IPS DF 4.7 (cell line): ENCODE measurements at regions not wholly inside any gene's neighbourhood (a gene's known extent, or its start where the extent isn't known, plus 50 kb on each side); places are given as distances from the start of the nearest gene placed in this dataset.
"Not testable (repeated sequence)": the region's sequence is repeated elsewhere in the genome, so short reads cannot be mapped to it uniquely, and the experiment has no call there.

Source experiments
- DNase-seq: peaks from one replicate; pipeline ENCODE4 v3.0.0-alpha.2; 2013; ENCODE audit warnings: low spot score; ENCODE audit errors: extremely low read depth

DNA sequence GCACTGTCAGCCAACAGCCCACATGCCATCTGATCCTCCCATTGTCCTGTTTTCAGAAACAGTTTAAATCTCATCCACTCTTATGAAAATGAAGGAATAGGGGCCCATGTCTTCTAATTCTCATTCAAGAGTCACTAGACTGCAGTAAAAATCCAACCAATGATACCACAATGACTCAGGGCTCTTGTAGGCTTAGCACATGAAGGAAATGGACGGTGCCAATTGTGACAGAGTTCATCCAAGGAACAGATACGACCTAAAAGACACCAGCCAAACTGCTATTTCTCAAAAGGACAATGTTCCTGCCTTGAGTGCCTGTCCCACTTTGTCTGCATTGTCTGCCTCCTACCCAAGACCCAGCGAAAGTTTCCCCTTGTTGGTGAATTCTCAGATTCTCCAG lies 204.8 kb upstream of the COX10 start:
- no peak for DNase-seq

DNA sequence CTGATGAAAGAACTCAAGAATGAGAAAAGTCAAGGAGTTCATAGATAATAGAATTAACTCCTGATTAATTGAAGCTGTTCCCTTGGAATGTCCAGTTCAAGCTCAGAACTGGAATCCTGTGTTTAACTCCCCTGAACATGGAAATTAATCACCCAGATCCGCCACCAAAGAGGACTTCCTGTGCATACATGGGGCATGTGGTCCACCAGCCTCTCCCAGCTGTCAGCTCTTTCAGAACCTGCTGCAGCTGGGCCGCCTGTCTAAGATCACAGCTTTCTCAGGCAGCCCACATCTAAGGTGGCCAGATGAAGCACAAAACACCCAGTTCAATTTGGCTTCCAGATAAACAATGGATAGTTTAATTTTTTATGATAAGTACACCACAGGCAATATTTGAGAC lies 203.7 kb upstream of the COX10 start:
- DNase-seq, result no peak

DNA sequence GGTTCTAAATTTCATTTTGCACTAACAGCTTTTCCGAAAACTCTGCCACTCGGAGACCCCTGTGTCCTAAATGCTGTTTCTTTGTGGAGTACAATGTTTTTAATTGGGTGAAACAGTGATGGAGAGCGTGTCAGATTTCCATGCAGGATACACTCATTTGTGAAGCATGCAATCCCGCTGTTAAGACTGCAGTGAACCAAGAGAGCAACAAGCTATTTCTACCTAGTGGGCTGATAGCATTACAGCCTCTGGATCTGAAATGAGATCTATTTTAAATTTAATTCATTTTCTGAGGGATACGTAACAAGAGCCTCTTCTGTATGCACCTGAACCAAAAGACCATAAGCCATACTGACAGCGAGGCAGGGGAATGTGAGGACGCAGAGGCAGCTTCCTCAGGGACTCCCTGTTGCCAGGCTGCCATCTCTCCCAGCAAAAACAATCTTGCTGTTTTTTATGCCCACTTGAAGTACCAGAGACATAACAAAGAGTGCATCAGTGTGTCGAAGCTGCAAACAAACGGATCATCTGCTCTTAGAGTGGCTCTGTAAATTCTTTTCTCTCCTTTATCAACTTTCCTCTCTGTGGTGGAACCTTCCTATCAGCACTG lies 199.9 kb upstream of the COX10 start:
- no peak for DNase-seq

DNA sequence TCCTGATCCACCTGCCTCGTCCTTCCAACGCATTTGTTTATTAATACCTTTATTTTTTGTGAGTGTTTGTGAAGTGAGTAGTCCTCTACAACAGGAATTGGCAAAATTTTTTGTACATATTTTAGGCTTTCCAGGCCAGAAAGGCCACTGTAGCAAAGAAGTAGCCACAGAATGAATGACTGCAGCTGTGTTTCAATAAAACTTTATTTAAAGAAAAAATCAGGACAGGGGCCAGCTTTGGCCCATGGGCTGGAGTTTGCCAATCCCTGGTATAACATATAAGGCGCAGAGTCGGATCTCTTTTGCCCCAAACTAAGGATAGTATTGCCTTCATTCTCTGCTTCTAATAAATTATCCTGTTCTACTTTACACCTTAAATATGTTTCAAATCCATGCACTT lies 198.0 kb upstream of the COX10 start:
- DNase-seq, result no peak

DNA sequence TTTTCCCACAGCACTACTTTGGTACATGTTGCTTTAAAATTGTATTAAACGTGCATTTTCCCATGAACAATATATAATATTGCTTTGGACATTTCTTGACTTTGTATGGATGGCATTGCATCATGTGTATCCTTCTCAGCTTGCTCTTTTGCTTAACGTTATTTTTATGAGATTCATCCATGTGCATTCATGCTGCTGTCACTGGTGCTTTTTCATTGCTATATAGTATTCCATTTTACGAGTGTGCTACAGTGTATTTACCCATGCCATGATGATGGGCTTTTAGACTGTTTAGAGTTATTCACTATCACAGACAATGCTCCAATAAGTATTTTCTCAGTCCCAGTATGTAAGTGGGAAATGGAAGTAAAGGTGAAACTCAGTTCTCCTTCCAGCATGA lies 195.2 kb upstream of the COX10 start:
- DNase-seq, result no peak

DNA sequence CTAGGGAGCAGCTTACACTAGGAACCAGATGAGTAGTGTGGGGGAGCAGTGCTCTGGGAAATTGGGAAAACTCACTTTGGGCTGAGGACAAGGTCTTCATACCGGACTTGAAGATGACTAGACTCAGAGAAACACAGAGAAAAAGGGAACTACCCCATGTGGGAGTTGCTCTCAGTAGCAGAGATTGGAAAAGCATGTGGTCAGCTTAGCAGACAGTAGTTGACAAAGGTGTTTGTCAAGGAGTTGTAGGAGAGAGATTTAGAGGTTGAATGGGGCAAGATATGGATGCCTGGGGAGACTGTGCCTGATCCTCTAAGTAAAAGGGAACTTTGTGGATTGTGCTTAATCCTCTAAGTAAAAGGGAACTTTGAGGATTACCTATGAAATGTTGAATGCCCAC lies 194.5 kb upstream of the COX10 start:
- no peak for DNase-seq

DNA sequence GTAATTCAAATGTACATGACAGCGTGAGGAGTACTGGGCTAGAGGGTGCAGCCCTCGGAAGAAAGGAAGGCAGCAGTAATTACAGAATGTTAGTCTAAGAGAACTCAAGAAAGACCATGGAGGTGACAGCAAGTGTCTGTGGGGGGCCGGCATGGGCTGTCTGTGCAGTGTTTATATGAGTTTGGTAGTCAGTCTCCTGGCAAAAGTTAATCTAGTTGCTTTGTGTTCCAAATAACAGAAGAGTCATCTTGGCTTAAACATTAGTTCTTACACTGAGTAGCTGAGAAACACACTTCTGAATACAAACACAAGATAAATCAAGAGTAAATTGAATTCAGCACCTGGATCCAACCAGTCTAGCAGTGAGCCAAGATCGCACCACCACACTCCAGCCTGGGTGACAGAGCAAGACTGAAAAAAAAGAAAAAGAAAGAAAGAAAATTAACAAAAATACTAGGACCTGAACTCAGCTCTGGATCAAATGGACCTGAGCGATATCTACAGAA lies 189.3 kb upstream of the COX10 start:
- no peak for DNase-seq

DNA sequence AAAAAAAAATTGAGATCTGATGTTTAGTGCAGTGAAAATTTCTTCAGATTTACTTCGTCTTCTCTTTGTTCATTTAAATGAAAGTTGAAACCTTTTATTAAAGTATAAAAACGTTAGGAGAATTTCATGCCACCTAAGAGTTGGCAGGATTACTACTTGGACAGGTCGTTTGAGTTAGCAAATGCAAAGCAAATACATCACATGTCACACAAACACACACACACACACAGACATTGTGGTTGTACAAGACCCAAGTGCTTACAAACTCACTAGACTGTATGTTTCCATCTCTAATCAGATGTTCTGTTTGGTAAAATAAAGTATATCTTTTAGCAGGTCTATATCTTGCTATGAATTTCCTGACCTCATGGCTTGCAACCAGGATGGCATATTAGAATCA lies 185.6 kb upstream of the COX10 start:
- DNase-seq, result no peak

DNA sequence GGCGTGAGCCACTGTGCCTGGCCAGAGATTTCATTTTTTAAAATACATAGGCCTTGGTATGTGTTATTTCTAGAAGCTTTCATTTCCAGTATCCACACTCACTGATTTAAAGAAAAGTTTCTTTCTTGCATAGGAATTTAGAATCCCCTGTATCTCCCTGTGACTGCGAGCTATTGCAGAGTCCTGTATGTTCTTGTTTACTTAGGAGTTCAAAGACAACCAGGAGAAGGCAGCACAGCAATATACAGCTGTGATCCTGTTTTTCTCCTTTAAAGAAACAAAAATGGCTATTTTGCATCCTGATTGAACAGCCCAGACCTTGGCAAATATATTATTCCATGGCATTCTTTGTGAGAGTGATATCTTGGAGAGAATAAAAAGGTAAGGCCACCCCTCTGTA lies 185.0 kb upstream of the COX10 start:
- DNase-seq, result no peak

DNA sequence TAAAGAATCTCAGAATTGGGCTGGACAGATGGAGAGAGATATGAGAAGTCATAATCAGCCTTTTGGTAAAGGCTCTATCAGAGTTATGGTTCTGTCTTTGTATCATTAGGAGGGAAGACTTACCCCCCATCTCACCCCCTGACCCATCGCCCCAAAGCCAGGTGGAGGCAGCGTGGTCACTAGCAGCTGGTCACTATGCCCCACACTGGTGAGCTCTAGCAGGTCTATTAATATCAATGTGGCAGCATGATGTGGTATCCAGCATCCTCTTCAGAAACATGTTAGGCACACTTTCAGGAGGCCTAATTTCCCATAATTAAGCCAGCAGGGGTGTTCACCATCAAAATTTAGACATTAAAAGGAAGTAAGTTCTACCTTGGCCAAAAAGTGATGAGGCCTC lies 183.8 kb upstream of the COX10 start:
- no peak for DNase-seq

DNA sequence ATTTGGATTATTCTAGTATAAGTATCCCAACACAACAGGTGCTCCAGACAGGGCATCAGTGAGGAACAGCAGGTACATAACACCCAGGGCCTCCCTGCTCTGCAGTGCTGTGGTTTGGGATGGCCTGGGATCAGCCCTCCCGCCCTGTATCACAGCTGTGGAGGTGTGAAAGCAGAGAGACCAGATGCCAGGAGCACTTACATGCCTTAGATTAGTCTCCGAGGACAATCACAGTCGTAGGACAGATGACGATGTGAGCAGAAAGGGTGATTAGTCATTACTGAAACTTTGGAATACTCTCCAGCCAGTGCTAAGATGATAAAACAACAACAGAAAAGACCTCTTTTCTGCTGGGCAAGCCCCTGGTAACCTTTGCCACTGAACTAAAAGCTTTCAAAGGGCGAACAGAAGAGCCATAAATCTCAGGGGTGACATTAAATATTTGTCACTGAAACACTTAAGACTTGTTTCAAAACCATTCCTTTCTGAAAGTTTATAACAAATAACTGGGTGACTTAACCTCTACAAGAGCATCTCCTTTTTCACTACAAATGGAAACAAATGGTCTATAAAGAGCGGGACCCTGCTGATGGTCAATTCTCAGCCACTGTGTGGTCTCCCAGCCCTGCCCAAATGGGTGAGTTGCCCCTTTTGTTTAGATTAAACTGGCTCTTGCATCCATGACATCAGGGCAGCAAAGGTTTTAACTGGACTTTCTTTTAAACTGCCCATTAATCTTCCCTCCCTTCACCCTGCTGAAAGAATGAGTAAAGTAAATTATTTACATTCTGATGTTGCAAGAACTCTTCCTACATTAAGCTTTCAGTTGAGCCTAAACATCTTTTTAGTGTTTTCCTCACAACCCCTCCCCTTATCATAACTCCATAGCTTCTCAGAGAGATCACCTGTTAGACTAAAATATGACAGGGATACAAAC lies 183.1 kb upstream of the COX10 start:
- no peak for DNase-seq

DNA sequence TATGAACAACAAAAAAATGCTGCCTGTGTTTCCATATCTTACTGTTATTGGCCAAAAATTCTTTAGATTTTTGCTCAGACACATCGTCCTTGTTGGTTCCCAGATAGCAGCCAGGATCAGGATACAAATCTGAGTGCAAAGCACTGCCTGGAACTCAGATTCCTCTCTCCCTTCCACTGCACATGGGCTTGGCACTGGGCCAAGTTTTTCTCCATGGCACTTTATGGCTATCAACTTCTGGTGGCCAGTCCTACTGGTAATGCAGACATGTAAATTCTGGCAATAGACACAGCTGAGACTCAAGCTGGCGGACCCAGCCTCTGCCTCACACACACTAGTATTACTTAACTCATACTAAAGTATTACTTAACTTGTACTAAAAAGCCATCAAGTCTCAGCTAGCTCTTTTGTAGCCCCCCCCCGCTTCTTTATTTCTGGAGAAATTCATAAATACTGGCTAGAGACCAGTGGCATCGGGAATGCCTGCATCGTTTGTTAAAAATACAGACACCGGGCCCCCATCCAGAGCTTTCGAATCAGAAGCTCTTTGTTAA lies 181.2 kb upstream of the COX10 start:
- no peak for DNase-seq

DNA sequence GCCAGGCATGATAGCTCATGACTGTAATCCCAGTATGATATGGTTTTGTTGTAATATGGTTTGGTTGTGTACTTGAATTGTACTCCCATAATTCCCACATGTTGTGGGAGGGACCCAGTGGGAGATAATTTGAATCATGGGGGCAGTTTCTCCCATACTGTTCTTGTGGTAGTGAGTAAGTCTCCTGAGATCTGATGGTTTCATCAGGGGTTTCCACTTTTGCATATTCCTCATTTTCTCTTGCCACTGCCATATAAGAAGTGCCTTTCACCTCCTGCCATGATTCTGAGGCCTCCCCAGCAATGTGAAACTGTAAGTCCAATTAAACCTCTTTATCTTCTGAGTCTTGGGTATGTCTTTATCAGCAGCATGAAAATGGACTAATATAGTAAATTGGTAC lies 160.3 kb upstream of the COX10 start:
- DNase-seq, result not testable (repeated sequence)

DNA sequence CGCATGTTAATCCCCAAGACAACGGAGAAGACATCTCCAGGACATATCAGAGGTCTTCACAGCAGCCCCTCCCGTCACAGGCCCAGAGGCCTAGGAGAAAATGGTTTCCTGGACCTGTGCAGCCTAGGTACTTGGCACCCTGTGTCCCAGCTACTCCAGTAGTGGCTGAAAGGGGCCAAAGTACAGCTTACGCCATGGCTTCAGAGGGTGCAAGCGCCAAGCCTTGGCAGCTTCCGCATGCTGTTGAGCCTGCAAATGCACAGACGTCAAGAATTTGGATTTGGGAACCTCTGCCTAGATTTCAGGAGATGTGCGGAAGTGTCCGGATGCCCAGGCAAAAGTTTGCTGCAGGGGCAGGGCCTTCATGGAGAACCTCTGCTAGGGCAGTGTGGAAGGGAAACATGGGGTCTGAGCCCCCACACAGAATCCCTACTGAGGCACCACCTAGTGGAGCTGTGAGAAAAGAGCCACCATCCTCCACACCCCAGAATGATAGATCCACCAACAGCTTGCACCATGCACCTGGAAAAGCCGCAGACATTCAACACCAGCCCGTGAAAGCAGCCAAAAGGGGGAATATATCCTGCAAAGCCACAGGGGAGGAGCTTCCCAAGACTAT lies 159.3 kb upstream of the COX10 start:
- DNase-seq, result no peak

DNA sequence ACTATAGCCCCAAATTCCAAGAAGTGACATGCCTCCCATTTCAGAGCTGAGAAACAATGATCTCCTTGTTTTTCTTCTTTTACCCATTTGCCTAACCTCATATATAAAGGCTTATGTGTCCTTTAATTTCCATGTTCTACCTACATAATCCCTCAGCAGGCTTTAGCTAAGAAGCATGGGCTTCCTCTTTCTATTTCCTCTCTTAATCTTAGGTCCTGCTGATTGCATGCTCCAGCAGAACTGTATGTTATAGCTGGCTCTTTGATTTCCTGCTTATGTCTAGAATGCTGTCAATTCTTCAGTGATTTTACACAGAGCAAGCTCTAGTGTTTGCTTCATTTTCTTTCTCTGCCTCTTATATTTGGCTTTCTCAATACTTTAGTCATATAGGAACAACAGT lies 151.7 kb upstream of the COX10 start:
- DNase-seq, result no peak

DNA sequence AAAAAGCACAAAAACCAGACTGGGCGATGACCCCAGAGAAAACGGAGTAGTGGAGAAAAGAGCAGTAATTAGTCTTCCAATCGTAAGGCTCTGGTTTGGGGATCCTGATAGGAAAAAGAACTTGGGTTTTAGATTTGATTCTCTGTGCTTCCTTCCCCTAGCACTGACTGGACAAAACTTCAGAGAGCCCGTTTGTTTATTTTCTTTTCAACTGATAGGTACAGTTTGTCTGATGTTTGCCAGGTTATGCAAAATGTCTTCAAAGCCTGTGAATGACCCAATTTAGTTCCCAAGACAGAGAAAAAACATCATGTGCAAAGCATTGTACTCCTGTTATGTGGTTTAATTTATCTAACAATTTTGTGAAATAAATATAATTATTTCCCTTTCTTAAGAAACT lies 151.1 kb upstream of the COX10 start:
- DNase-seq, result no peak

DNA sequence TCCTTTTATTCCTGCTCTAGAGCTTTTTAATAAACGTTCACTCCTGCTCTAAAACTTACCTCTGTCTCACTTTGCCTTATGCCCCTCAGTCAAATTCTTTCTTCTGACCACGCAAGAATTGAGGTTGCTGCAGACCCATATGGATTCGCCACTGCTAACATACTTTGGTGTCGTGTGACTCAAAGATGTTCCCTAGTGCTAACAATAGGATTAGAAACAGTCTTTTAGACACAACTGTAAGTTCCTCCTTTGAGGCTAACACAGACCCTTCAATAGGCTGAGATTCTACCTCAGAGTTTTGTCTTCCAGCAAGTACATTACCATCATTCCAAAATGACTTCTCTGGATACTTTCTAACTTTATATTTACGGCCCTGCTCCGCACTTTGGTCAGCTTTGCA lies 149.5 kb upstream of the COX10 start:
- DNase-seq, result no peak

DNA sequence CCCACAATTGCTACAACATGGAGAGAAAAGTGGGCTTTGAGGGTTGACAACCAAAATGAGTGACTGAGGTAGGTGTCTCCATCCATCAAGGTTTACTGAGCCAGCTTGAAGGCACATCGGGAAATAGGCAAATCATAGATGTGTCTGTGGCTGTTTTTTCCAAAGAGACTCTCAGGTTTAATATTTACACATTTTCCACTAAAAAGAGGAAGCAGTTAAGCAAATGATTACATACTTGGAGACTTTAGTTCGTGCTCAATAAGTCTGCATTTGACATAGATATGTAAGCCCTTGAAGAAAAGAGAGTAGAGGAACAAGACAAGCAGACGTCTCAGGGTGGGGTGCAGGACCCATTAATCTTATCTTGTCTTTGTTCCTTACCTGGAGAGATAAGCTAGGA lies 148.9 kb upstream of the COX10 start:
- DNase-seq, result no peak

DNA sequence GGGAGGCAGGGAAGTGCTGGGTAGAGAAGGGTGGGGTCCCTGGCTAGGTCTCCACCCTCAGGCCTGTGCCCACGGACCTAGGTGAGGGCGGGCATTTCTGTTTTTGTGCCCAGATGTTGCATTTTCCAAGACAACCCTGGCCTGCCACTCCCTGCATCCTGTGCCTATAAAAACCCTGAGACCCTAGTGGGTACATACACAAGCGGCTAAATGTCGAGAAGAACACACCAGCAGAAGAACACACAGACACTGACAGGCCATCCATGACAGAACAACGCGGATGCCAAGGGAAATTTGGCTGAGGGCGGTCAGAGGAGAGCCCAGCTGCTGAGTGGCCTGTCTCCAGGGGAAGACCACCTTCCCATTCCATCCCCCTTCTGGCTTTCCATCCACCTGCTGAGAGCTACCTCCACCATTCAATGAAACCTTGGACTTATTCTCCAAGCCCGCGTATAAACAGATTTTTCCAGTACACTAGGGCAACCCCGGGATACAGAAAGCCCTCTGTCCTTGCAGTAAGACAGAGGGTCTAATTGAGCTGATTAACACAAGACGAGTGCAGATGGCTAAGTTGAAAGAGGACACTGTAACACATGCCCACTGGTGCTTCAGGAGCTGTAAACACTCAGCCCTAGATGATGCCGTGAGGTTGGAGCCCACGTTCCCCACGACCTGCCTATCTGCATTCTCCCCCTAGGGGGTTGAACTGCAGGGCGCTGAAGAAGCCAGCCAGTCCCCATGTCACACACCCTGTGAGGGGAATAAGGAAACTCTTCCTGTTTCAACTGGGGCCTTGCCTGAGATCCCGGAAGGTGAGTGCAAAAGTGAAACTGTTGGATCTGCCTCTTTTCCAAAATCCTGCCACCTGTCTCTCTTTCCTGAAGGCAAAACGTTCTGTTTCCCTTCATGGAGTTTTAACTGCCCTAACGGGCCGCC lies 147.2 kb upstream of the COX10 start:
- no peak for DNase-seq

DNA sequence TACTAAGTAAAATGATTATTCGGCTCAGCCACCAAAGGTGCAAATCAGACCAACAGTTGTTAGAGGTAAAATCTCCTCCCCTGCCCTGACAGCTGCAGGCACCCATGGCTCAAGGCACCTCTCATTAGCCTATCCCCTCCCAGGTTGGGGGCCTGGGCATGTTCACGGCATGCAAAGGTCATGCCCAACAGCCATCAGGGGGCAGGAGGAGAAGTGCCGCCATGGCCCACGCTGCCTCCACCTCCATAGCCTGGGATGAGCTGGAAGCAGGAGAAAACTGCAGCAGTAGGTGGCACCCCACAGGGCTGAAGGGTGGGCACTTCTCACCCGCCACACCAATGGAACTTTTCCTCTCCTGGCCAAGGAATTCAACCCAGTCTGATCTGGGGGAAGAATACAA lies 146.4 kb upstream of the COX10 start:
- no peak for DNase-seq

DNA sequence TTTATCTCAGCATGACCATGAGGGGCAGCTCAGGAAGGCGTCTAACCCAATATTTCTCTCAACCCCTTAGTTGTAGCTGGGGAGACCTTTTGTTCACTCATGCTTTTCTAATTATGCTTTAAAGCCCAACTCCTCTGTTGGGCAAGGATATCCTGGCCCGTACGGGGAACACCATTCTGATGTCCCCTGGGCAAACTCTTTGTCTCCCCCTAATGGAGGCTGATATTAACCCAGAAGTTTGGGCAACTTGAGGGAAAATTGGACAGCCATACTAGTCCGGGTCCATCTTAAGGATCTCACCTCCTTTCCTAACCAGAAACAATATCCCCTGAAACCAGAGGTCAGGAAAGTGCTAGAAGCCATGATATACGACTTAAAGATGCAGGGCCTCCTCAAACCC lies 143.7 kb upstream of the COX10 start:
- DNase-seq, result no peak
